Hematopoietic multipotent progenitor cell treated with erythropoietin and hydrocortisone succinate and interleukin-3 and kit ligand, for 6 days (in vitro differentiated cells): ENCODE measurements at regions not wholly inside any gene's neighbourhood (a gene's known extent, or its start where the extent isn't known, plus 50 kb on each side); places are given as distances from the start of the nearest gene placed in this dataset.
"Not testable (repeated sequence)": the region's sequence is repeated elsewhere in the genome, so short reads cannot be mapped to it uniquely, and the experiment has no call there.

Source experiments
- DNase-seq: peaks from one replicate; pipeline ENCODE4 v3.0.0-alpha.2; 2015

DNA sequence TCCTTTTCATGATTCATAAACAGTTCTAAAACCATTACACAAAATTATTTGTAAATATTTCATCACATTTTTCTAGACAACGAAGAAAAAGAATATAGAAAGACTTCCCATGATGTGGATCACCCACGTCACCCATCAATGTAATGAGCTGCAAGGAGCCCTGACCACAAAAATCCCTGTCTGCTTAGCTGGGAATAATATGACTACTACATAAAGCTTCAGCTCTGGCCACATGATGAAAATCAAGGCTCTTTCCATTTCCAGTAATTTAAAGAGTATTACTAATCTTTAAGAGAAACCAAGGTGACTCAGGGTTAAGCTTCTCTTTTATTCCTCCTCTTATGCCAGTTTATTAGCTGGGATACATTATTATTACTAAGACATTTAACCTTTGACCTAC is 180.8 kb upstream of the CACNA2D1 start:
- DNase-seq = no peak

DNA sequence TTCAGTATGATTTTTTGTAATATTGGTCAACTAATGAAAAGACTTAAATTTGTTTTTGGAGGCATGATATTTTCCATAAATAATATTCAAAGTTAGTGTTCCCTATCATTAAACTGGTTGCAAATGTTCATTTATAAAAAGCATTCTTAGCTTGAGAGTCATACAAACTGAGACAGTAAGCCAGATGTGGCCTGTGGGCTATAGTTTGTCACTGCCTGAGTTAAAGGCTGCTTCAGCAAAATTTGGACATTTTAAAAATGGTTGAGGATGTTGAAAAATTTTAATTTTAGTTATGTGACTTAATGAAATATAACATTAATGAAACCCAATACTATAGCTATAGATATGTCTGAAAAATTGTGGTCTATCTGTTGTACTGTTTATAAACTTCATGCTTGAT is 180.2 kb upstream of the CACNA2D1 start:
- no peak for DNase-seq

DNA sequence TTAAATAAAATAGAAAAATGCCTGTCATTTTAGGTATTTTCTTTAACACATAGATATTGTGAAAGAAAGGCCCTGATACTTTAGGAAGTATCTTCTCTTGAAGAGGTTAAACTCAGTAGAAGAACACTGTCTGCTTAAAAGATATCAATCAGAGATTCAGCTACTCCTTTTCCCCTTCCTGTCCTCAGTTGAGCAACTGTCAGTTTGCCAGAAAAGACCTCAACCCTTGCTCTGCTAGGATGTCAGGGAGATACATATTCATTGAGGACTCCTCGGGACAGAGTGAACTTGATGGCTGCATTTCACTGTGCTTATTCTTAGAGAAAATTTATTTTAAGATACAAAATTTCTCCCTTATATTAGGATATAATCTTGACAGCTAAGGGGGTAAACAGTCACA is 173.6 kb upstream of the CACNA2D1 start:
- DNase-seq = no peak

DNA sequence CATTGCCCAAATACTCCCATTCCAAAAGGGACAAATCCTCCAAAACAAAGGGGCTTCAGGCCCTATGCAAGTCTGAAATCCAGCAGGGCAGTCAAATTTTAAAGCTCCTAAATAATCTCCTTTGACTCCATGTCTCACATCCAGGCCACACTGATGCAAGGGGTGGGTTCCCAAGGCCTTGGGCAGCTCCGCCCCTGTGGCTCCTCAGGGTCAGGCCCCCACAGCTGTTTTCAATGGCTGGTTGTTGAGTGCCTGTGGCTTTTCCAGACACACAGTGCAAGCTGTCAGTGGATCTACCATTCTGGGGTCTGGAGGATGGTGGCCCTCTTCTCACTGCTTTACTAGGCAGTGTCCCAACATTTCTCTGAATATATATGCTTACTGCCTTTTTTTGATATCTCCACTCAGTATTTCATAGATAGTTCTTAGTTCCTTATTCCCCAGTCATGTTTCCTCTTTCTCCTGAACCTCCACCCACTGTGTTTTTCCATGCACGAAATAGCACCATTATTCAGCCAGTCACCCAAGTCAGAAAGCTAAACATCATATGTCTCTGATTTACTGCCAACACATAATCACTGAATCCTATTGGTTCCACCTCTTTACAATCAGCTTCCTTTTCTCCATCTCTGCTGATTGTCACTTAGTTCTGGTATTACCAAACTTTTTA is 172.6 kb upstream of the CACNA2D1 start:
- no peak for DNase-seq

DNA sequence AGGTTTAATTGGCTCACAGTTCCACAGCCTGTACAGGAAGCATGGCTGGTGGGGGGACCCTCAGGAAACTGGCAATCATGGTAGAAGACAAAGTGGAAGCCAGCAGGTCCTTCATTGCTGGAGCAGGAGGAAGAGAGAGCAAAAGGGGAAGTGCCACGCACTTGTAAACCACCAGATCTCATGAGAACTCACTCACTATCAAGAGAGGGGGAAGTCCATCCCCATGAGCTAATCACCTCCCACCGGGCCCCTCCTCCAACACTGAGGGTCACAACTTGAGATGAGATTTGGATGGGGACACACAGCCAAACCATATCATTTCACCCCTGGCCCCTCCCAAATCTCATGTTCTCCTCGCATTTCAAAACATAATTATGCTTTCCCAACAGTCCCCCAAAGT is 171.9 kb upstream of the CACNA2D1 start:
- DNase-seq = peak; percentile 59

DNA sequence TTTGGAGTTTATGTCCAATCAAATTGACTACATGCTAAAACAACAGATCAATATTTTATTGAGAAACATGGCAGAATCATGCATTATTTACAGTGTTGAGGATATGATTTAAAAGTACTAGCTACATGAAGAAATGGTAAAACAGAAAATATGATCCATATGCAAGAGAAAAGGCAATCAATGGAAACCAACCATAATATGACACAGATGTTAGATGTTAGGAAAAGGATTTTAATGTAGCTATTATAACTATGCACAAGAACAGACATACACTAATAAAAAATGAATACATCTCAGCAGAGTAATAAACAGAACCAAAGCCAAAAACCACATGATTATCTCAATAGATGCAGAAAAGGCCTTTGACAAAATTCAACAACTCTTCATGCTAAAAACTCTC is 166.2 kb upstream of the CACNA2D1 start:
- no peak for DNase-seq

DNA sequence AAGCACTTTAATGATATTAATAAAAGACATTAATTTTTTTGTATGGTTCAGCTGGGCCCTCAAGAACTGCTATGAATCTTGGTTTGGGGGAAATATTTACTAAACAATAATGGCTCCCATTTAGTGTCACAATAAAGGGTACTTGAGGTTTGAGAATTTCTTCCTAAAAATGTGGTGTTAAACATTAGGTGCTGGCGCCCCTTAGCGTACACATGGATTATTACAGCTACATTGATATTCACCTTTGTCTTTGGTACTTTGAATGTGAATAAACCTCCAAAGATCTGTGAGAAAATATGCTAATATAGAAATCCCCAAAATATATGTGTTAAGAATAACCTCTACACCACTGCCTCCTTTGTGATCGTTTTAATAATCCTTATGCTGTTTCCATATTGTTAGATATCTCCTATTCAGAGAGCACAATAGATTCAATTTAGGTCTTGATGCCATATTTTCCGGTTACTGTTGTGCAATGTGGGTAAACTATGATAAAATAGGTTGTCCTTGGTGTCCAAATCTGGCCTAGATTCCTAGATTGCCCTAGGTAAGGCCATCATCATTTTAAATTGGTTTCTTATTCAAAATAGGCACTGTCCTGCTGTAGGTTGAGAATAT is 161.8 kb upstream of the CACNA2D1 start:
- DNase-seq = peak; percentile 68

DNA sequence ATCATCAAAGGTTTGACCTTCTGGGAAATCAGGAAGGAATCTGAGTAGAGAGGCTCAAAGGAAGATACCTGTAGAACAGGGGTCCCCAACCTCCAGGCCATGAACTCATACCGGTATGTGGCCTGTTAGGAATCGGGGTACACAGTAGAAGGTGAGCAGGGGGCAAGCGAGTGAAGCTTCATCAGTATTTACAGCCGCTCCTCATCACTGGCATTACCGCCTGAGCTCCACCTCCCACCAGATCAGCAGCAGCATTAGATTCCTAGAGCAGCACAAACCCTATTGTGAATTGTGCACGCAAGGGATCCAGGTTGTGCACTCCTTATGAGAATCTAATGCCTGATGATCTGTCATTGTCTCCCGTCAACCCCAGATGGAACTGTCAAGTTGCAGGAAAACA is 158.5 kb upstream of the CACNA2D1 start:
- no peak for DNase-seq

DNA sequence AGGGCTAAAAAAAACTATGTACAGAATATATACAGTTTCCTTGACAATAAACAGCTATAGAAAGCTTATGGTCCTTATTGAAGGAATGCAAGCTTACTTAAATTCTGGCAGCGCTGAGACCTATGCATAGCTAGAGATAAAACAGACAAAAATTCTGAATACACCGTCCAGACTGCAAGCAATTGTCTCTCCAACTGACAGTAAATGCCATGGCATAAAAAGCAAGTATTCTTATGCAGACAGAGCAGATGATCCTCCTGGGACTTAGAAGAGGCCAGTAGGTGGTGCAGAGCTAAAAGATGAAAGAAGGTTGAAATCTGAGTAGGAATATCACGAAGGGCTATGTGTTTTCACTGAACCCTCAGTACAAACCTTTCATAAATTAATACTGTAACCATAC is 157.0 kb upstream of the CACNA2D1 start:
- DNase-seq = no peak

DNA sequence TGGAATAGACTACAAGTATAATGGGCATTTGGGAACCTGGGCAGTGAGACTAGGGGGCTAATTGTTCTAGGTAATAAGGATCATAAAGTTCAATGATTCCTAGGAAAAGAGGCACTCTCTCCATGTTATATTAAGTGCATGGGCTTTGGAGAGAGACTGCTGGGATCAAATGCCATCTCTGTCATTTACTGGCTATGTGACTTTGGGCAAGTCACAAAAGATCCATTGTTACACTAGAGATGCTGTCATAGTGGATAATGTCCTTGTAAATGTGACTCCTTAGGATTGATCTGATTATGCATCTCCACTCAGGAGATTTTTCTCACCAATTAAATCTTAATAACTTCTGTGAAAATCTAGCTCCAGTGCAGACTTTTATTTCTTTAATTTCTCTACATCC is 156.3 kb upstream of the CACNA2D1 start:
- DNase-seq = no peak

DNA sequence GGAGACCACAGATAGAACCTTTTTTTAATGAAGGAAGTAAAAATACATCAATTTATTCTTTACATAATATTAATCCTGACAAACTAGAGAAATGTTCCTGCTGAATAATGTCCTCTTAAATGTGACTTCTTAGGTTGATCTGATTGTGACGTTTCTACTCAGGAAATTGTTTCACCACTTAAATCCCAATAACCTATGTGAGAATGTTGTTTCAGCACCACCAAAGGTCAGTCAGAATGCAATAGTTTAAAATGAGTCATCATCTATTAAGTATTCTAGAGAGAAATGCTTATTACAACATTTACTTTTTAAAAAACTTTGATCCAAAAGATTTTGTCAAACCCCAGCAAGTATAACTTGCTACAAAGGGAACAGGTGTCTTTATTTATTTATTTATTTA is 155.4 kb upstream of the CACNA2D1 start:
- DNase-seq = no peak

DNA sequence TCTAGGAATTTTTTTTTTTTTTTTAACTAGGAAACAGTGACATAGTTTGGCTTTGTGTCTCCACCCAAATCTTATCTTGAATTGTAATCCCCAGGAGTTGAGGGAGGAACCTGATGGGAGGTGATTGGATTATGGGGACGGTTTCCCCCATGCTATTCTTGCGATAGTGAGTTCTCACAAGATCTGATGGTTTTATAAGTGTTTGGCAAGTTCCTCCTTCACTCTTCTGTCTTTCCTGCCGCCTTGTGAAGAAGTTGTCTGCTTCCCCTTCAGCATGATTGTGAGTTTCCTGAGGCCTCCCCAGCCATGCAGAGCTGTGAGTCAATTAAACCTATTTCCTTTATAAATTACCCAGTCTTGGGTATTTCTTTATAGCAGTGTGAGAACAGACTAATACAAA is 152.2 kb upstream of the CACNA2D1 start:
- DNase-seq = peak; percentile 39

DNA sequence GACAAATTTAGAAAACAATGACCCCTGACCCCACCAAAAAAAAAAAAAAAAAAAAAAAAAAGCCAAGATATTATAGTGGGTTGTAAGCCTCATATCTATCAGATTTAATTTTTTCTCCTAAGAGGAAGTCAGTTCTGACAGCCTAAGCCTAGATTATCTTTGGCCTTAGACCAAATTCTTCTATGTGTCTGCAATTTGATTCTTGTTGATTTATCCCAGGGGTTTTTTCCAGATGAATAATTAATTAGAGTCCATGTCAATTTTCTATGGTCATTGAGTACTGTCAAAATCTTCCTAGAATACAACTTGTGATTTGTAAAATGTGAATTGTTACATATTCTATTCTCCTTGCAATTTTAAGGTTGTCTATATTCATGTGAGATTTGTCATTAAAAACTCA is 151.6 kb upstream of the CACNA2D1 start:
- no peak for DNase-seq

DNA sequence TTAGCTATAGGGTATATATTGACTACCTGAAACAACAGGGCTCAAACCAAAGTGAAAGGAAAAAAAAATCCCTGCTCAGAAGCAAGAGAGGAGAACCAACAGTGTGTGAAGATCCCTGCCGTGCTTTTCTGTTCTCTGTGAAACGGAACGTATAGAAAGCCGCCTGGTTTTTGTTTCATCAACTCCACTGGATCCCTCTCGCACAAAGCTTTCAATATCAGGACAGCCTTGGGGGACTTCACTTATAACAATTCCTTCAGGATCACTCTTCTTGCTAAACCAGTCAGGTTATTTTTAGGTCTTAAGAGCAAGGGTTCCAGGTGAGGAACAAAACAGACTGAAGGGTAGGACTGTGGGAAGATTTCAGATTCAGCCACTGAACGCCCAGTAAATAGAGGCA is 151.1 kb upstream of the CACNA2D1 start:
- no peak for DNase-seq

DNA sequence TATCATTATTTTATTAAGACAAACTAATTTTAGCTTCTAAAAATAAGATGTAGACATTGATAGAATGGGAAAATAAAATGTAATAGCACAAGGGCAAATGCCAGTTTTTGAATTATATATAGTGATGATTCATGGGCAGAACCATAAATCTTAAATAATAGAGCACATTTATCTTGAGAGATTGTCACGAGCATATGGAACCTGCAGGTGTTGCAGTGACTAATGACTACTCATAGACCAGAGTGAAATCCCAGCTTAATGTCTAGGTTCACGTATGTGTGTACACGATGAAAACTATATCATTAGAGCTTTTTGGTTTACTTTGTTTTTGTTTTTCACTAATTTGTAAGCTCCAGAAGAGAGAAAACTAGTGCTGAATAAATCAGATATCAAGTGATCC is 150.2 kb upstream of the CACNA2D1 start:
- DNase-seq = no peak

DNA sequence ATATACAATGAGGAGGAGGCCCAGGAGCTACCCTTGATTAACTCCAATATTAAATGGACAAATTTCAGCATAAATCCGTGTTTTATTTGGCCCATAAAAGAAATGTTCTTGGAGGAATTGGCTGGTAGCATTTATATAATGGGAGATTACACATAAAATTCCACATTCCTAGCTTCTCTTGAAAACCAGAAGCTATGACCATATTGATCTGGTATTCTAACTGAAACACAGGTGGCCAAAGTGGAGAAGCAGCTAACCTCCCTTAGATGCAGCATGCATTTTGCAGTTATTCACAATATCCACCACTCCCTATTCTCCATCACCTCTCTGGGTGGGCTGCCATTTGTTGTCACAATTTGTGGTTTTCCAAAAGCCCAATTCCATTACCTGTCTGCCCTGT is 148.8 kb upstream of the CACNA2D1 start:
- no peak for DNase-seq

DNA sequence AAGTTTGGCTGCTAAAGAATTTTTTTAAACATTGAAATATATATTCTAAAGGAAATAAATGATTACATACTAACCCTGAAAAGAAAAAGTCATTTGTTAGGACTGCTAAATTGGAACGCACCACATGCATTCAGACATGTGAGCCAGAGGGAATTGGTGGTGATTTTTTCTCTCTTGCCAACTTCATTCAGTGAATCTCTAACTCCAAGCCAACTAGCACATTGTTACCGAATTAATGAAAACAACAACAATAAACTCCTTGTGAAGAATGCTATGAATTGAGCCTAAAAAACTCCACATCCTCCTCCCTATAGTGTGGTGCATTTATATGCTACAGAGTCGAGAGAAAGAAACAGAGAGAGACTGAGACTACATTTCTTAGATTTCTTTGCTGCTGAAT is 135.5 kb upstream of the CACNA2D1 start:
- no peak for DNase-seq

DNA sequence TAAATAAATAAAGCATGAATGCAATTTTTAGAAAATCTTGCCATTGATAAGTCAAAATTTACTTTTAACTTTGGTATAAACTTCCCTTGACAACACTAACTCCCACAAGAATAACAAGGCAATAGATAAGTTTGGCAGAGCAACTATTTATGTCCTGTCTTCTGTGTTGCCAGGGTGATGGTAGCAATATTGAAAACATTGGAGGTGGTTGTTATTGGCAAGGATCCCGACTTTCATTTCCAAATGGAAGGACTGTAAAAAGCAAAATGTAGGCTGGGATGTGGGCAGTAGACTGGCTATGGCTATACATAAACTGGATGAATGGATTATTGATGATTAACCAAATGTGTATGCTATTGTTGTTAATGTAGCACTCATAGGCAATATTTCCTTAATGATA is 134.9 kb upstream of the CACNA2D1 start:
- no peak for DNase-seq

DNA sequence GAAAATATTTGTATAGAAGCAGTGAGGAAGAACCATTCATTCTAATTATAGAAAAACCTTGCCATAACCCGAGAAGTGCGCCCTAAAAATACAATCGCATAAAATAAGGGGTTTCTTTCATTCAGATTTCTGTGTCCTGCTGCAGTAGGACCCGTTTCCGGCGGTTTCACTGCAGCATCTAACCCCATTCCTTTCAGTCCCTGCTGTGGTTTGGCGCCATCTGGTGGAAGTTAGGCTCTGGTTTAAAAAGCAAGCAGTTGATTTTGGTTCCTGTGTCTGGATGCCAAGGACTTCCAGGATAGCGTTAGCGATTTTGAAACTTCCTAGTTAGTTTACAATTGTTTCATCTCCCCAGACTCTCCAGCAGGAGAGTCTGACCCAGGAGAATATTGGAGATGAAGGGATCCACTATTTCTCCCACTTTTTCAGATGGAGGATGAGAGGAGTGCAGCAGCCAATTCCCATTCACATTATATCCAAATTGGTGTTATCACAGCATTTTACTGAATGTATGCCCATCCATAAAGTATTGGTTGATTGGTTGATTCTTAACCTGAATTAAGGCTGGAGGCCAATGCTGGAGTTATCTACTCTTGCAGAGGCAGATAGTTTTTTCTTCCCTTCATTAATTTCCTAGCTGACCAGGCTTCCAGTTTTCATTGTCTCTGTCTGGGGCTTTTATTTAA is 128.8 kb upstream of the CACNA2D1 start:
- DNase-seq = peak; percentile 90

DNA sequence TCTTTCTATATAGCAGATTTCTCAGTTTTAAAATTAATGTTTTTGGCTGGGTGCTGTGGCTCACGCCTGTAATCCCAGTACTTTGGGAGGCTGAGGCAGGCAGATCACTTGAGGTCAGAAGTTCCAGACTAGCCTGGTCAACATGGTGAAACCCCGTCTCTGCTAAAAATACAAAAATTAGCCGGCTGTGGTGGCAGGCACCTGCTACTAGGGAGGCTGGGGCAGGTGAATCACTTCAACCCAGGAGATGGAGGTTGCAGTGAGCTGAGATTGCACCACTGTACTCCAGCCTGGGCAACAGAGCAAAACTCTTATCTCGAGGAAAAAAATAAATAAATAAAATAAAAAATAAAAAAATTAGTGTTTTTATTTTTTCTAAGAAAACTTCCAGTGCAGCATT is 127.5 kb upstream of the CACNA2D1 start:
- DNase-seq = not testable (repeated sequence)

DNA sequence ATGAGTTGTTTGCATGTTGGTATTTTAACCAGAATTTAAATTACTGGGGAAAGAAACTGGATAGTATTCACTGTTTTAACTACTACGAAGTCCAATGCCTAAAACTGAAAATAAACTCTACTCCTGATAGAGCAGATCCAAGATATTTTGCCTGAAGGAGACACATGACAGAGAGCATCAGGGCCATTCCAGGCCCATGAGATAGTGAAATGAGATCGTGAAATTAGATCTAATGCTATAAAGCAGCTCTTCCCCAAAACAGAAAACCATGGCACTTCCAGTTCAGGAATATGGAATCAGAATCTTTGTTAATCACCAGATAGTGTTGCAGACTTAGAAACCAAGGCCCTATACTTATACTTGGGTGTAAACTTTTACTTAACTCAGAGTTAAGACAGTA is 124.3 kb upstream of the CACNA2D1 start:
- no peak for DNase-seq

DNA sequence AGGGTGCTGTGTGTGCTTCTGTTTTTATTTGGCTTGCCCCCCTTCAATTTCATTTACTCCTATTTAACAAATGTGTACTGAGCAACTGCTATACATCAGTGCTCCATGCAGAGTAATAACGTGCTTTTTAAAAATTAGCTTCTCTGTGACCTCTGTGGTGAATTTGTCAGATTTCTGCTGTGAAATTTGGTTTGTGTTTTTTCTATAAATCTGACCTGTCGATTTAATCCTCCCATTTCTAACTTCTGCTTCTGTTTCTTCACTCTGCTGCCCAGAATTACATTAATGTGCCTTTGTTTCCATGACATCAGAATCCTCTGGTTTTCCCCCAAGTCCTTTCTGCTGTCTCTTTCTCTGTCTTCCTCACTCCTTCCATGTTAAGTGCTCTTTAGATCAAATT is 123.8 kb upstream of the CACNA2D1 start:
- DNase-seq = no peak

DNA sequence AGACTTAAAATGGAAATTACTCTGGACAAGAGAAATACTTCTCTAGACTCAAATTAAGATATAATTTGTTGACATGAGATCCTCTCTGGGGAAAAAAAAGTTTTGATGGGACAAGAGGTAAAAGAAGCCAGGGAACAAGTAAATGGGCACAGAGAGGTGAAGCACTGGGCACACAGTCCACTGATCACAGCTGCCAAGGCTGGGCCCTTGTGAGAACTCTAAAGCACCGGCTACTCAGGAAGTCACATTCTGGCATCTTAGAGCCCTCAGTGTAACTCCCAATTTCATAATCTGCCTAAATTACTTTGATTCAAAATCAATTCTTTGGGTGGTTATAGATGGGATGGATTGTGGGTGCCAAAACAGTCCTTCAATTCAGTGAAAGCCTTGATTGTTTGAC is 123.2 kb upstream of the CACNA2D1 start:
- DNase-seq = no peak

DNA sequence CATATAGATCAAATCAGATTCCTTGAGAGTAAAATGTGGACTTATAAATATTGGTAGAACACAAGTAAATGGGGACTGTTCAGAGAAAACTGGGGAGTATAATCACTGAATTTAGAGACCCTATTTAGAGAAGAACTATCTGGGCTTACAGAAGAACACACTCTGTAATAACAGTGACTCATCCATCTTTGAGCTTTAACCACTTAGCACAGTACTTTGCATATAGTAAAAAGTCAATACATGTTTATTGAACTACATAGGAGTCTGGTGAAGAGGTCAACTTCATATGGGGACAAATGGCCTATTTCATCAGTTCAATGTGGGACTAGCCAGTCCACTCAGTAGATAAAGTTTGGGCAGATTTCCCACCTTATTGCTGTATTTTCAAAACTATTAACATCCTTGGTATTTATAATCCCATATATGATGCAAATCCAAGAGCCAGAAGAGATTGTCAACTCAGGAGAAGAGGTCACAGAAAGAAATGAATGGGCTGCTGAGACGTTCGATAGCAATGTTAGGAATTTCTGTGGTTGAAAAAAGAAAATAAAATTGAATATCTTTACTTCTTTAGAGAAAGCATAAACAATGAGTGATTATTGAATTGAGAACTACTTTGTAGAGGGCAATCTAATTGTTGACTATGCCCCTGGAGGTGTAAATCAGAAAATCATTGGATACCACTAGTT is 119.3 kb upstream of the CACNA2D1 start:
- no peak for DNase-seq
